ENCODE measurements at regions not wholly inside any gene's neighbourhood (a gene's known extent, or its start where the extent isn't known, plus 50 kb on each side); places are given as distances from the start of the nearest gene placed in this dataset.
"Not testable (repeated sequence)": the region's sequence is repeated elsewhere in the genome, so short reads cannot be mapped to it uniquely, and the experiment has no call there.

DNA sequence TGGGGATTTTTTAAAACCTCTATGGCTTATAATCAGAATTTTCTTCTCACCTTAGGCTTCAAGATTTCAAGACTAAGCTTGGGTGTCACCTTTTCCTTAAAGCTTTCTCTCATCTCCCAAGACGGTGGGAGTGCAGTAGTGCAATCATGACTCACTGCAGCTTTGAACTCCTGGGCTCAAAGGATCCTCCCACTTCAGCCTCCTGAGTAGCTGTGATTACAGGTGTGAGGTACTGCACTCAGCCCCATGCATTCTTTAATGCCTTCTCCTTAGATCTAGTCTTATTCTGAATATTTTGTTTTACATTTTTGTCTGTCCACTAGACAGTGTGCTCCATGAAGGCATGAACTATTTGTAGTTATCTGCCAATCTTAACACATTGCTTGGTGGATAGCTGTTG, 55.7 kb upstream of the FAT3 start:
- no peak for DNase-seq

DNA sequence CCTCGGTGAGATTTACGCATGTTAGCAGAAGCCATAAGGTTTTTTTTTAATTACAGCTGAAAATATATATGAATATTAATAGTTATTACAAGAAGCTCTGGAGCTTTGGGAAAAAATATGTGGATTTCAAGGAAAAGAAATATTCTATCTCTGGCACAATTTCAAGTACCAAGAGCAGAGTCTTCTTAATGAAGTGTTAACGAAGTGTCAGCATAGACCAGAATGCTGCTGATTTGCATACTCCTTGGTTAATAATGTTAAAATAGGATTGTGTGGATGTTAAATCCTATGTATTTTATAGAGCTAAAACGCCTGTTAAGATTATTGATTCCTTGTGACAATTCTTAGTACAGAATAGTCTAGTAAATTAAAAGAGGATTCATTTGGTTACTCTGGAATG, 57.0 kb upstream of the FAT3 start:
- DNase-seq, result no peak

DNA sequence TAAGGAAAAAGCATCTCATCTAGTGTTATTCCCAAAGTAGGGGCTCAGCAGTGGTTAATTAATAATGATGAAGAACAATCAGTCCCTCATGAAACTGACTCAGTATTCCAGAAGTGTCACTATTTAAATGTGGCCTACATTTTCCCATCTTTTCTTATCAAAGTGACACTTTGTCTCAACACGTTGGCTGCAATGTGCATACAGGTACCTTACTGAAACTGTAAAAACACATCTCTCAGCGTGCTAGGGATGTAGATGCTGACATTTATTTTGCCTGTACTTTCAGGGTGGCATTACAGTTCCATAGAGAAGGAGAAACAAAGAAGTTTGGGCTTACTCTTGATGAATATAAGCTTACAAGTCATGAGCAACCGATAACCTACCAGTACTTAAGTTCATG, 58.3 kb upstream of the FAT3 start:
- no peak for DNase-seq

DNA sequence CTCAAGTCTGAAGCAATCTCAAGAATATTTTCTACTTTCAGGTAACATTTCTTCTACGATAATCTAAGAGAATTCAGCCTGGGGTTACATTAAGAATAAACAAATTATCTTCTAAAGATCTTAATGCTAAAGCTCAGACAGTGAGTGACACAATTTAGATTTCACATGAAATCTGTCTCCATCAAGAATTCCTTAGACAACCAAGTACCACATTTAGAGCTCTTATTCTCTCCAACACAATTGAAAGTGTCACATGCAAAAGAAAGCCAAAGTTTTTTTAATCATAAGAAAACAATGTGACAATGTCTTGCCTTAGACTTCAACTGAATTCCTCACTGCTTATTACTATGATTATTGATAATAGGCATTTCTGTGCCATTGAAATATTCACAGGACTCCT, 60.7 kb upstream of the FAT3 start:
- DNase-seq, result no peak

DNA sequence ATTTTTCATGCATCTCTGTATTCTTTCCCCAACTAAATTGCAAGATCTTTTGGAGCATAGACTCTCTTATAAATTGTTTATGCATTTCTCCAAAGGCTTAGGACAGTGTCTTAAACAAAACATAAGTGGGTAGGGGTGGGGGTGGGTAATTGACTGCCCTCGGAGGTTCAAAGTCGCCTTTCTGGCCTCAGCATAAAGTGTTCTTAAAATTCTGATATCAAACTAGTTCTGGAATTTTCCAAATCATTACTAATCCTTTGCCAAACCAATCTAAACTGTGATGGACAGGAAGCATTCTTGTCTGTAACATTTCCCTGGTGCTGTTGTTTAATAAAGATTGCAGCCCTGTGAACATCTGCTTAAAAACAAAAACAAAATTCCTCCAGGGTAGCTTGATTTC, 61.8 kb upstream of the FAT3 start:
- no peak for DNase-seq

DNA sequence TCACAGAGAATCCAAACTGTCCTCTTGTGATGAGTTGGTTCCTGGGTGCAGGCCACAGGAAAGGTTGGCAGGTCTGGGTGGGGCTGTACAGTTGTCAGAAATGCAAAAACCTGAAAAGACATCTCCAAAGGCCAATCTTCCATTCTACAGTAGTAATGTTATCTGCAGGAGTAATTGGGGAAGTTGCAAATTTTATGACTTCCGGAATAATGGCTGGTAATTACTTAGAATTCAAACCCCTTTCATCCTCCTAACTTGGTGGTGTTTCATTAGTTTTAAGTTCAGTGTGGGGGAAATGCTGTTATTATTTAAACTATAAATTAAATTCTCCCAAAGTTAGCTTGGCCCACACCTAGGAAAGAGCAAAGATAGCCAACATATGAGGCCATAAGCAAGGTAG, 64.7 kb upstream of the FAT3 start:
- no peak for DNase-seq

DNA sequence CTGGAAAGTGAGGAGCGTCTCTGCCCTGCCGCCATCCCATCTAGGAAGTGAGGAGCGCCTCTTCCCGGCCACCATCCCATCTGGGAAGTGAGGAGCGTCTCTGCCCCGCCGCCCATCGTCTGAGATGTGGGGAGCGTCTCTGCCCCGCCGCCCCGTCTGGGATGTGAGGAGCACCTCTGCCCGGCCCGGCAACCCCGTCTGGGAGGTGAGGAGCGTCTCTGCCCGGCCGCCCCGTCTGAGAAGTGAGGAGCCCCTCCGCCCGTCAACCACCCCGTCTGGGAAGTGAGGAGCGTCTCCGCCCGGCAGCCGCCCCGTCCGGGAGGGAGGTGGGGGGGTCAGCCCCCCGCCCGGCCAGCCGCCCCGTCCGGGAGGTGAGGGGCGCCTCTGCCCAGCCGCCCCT, 67.2 kb upstream of the FAT3 start:
- not testable (repeated sequence) for DNase-seq

DNA sequence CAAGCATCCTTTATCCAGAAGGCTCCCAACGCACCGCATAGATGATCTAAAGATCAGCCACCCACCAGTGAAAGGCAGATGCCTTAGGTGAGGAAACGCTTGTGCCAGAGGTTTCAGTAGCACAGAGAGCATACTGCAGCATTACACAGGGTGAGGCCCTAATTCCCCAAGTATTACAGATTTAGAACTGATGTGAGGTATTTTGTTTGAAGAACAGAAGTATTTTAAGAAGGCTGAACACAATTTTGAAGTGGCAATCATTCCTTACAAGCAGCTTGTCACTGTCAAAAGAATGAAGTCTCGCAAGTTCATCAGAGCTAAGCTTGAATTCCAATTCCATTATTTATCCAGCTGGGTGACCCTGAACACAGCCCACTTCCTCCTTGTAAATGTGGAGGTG, 70.0 kb upstream of the FAT3 start:
- no peak for DNase-seq

DNA sequence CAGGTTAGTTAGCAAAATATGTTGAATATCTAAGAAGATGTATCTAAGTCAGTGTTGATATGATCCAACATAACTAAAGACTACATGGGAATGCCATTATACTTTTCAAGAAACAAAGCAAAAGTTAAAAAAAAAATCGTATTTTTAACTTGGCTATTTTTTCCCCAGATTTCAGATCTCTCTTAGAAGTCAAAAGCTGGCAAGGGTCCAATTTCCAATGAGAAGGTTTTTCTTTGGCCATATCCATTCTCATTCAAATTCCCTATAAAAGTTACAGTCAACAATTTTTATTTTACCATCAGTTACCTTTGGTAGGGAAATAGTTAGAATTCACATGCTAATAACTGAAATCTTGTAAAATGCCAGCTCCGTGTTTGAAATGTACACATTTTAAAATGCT, 70.5 kb upstream of the FAT3 start:
- no peak for DNase-seq

DNA sequence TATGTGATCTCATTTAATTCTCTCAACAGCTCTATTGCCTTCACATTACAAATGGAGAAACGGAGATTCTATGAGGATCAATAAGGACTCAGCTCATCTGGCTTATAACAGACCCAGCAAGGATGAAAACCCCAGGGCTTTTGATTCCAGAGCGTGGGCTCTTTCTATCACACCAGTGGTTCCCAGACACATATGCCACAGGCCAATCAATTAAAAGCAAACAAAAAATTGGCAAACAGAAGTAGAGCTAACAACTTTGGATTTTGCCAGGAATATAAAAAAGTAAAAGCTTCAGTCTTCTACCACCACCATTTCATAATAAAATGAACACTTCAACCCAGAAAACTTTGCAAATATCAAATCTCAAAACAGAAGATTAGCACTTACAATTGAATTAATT, 71.1 kb upstream of the FAT3 start:
- DNase-seq, result no peak

DNA sequence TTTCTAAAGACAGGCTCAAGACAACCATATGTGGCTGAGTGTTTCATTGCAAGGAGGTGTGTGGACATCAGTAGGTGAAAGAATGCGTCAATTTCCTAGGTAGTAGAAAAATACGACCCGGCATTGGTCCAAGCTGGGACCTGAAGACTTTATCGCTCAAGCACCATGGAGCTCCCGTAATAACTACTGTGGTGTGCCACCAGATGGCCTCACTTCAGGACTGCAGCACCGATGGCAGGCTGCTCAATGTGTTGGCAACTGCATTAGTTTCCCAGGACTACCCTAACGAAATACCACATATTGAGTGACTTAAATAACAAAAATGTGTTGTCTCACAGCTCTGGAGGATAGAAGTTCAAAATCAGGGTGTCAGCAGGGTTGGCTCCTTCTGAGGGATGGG, 72.4 kb upstream of the FAT3 start:
- no peak for DNase-seq

DNA sequence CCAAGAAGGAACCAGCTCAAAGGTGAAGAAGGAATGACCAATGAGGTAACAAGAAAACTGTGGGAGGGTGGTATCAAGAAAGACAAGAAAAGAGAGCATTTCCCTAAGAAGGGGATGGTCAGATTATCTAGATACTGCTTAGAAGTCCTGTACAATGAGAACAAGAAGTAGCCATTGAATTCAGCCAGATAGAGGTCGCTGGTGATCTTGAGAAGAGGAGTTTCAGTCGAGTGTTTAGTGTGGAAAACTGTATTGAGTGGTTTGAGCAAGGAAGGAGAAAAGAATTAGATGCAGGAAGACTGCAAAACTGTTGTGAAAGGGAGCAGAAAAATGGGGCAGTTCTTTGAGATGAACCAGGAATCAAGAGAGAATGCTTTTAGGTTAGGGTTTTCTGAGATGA, 74.6 kb upstream of the FAT3 start:
- DNase-seq, result no peak

DNA sequence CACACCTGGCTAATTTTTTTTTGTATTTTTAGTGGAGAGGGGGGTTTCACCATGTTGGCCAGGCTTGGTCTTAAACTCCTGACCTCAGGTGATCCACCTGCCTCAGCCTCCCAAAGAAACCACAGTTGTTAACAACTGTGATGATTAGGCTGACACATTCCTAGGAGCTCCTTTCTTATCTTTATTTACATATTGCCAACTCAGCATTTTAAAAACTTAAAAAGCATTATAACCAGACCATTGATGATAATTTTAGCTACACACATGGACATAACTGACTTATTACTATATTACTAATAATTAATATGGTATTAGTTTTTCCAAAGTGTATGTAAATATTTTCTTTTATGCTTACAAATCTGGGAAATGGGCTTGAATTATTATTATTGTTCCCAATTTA, 82.9 kb upstream of the FAT3 start:
- DNase-seq, result no peak

DNA sequence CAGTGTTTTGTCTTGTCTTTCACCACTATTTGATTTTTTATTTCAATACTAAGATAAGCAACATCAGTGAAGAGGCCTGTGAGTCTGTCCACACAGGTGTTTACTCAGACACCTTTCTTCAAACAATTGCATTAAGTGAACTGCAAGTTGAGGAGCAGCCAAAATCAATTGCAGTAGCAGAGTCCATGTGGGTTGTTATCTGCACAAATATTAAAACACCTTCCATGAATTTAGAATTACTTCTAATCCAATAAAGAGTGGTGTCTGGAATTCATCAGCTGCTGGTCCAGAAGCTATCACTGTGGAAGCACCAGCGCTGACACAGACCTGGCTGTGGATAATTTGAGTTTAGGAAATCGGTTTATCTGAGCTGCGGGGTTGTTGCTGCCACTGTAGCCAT, 83.5 kb upstream of the FAT3 start:
- DNase-seq, result no peak

DNA sequence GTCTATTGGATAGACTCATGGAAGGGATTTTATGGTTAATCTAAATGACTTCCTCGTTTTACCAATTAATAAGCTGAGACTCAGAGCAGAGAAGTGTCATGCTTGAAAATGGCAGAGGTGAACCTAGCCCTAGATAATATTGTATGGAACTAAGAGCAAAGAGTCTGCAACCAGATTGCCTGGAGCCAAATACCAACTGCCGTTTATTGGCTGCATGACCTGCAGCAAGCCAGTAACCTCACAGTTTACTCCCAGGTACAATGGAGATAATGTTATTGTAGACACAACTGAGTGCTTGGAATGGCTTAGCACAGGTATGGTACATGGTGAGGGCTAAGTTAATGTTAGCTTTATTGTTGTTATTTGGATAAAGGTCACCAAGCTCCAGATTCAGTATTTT, 84.6 kb upstream of the FAT3 start:
- DNase-seq, result no peak

DNA sequence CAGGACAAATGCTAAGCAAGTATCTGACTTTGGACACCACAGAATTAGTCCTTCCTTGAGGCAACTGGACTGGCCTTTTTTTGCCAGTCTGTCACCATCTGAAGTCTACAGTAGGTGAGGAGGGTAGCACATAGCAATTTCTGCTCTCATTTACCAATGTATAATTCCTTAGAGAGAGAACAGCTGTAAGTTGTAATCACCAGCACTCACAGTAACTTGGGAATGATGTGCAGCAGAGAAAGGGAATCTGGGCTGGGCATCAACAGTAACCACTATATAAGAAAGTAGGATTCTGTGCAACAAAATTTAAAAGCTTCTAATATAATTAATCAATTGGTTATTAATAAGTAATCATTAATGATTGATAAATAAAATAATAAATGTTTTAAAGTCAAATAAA, 86.3 kb upstream of the FAT3 start:
- DNase-seq, result no peak

DNA sequence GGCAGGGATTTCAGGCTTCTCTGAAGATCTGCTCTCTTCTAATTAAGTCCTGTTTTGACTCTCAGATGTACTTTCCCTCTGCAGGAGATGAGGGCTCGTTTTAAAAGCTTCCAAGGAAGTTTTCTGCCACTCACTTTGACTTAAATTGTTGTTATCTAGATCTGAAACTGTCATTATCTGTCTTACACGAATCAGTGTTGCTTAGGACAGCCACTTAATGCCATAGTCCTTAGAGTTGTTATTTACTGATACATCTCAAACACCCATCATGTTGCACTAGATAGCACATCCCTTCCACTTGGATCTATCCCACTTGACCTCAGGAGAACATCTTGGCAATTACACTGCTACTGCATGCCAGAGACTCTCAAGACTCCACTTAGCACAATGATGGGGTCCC, 86.9 kb upstream of the FAT3 start:
- DNase-seq, result no peak

DNA sequence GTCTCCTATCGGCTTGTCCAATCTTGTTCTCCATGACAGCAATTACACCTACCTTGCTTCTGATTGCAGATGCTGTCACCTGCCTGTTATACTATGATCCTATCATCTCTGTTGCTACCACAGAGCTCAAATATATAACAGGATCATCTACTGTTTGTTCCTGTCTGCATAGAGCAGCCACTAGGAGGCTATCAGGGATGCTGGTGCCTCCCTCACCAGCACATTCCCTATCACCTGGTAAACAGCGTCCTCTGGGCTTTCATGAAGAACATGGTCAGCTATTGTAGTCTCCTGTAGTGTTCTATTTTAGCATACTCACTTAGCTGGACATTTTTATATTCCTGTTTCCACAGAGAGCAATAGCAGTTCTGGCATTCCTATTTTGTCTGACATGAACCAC, 87.8 kb upstream of the FAT3 start:
- DNase-seq, result no peak

DNA sequence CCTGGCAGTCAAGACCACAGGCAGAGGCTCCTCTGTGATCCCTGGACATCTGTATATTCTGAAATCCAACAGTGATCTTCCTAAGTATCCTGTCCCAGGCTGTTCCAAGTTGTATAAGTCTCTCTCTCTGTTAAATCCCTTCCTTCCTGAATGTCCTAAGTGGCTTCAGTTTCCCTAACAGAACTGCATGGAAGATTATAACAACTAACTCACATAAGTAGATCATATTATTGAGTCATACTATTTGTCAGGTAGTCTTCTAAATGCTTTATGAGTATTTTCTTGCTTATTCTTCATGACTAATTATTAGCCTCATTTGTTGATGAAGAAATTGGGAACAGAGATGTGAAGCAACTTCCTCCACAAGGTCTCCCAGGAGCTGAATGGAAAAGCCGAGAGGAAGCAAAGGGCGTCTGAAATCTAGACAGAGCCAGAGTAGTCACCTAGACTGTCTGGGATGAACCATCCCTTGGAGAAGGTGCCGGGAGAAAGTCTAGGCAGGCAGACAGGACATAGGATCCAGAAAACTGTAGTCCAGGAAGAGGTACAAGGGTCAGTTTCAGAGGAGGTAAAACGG, 93.2 kb upstream of the FAT3 start:
- no peak for DNase-seq

DNA sequence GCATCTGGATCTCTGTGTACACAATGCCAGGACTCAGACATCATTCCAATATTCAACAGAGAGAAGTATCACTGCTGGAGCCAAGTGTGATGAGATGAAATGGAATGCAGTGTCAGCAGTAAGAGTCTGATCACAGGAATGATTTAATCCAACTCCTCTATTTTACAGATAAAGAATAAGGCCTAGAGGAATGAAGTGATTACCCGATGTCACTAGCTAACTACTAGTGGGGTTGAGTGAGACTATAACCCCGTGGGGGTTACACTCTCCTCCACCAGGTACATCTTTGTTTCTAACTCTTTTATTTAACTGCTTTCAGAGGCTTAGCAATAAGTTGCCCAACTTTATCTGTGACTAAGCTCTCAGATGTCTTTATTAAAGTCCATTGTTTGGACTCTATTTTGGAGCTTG, 94.2 kb upstream of the FAT3 start:
- no peak for DNase-seq

DNA sequence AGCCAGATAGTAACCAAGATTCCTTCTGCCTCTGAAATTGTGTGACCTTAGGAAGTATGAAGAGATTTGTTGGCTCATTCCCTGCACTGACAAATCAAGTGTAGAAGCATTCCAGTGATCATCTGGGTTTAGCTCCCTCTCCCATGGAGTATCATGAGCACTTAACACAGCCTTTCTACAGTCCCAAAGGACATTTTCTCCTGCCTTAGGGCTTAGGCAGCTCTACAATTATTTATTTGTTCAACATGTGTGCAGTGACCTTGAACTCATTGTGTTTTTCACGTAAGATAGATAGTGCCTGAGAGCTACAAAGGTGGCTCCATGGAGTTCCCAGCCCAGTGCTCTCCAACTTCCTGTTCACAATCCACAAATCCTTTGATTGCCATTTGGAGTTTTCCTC, 94.8 kb upstream of the FAT3 start:
- DNase-seq, result no peak

DNA sequence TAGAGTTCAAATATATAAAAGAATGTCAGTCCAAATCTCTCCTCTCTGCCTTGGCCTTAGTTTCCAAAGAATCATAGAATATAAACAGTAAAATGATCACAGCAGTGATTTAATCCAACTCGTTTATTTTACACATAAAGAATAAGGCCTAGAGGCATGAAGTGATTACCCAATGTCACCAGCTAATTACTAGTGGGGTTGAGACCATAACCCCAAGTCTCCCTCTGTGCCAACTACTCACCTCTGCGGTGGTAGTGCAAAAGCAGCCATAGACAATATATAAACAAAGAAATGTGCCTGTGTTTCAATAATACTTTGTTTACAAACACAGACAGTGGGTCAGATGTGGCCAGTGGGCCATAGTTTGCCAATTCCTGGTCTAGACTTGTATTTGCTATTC, 96.6 kb upstream of the FAT3 start:
- no peak for DNase-seq

DNA sequence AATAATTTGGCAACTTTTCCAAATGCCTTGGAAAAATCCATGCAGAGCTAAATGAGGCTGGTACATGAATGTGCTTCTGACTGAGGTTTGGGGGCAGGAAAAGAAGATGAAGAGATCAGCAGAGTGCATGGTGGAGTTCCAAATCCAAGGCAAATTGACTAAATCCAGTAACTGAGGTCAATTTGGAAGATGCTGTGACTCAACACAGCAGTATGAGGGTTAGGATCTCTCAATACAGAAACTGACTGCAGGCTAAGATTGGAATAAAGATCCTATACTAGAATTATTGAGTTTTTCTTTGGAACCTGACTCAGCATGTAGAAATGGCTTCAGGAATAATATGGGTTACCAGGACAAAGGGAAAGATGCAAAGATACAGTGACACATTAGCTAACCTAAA, 99.3 kb upstream of the FAT3 start:
- no peak for DNase-seq

DNA sequence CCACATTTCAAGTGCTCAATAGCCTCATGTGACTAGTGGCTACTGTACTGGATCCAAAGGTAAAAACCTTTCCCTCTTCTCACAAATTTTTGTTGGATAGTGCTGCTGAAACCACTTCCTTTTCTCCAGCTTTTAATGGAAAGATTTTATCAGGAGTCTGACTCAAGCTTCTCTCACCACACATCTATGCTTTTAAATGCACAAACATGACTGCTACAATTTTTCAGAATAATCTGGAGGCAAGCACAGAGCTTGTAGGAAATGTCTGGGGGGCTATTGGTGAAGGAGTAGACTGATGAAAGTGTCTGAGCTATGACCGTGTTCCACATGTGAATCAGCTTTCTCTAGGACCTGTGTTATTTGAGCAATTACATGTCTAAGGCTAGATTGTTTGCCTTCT, 101.1 kb upstream of the FAT3 start:
- no peak for DNase-seq

DNA sequence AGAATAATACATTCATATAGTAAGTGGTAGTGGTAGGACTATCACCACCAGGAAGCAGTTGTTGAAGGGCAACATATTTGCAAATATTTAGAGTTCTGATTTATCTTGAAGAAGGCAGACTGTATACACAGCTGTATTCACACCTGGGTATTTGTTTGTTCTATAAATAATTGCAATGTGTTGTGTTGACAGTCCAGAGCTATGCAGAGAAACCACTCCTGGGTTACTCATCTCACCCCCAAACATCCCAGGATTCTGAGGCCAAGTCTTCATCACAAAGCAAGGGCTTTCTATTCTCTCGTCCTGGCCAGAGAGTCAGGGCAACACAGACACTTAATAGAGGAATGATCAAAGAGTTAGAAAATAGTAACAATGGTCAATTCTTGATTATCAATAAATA, 102.1 kb upstream of the FAT3 start:
- DNase-seq, result no peak

DNA sequence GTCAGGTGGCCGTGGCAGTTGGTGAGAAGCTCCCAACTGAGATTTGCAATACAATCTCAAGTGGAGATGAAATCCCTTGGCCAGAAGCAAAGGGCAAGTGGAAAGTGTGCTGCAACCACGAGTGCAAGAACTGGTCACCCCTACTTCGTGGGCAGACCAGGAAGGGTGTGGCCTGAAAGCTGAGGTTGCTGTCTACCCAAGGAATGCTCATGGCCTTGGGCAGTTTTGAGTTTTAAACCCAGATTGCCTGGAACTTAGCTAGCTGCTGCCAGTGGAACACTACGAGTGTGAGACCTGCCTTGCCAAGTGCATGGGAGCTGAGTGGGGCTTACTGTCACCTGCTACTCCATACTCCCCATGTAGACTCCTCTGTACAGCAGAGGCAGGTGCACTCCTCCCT, 113.3 kb upstream of the FAT3 start:
- DNase-seq, result no peak
